IMR-90 (cell line): ENCODE measurements at regions not wholly inside any gene's neighbourhood (a gene's known extent, or its start where the extent isn't known, plus 50 kb on each side); places are given as distances from the start of the nearest gene placed in this dataset.

Experiments
- ATAC-seq: fragments of 200-7000 bp; cut with Tn5 transposase; 2 replicates; pipeline ENCODE4 v1.9.1; 2020; ENCODE audit warnings: low read depth, mild to moderate bottlenecking, moderate library complexity
- BruUV-seq: library from RNA; stranded (reverse); fragments of 400-500 nt; replicated peaks from 2 replicates; lab custom pipeline; 2021; lab: Mats Ljungman, UMichigan
- CTCF ChIA-PET: fragments of 300-600 bp; formaldehyde crosslinking; extraction: SDS; loops from one replicate; lab custom pipeline; 2021; ENCODE audit warnings: antibody characterized with exemption; lab: Yijun Ruan, JAX
- POLR2A ChIA-PET: fragments of 300-600 bp; sonication (Branson Sonifier 250); formaldehyde crosslinking; loops from one replicate; lab custom pipeline; 2022; ENCODE audit warnings: antibody characterized with exemption; ENCODE audit not compliant: unreplicated experiment; lab: Charles Lee
- DNase-seq: peaks from one replicate; pipeline ENCODE4 v3.0.0; 2013
- H2AFZ ChIP-seq: replicated peaks from 2 replicates; pipeline ENCODE3; 2013; ENCODE audit warnings: low read length, mild to moderate bottlenecking; ENCODE audit not compliant: poor library complexity
- H2AK5ac ChIP-seq: 2 replicates; pipeline ENCODE4 v1.6.1; 2013; ENCODE audit warnings: low read depth, low read length, inconsistent platforms
- H2AK9ac ChIP-seq: replicated peaks from 2 replicates; pipeline ENCODE3; 2013; ENCODE audit warnings: mild to moderate bottlenecking, low read depth, low read length, moderate library complexity; ENCODE audit not compliant: poor library complexity
- H2BK120ac ChIP-seq: 2 replicates; pipeline ENCODE4 v1.6.1; 2013; ENCODE audit warnings: low read depth, low read length, inconsistent platforms
- H2BK15ac ChIP-seq: 3 replicates; pipeline ENCODE4 v1.6.1; 2013; ENCODE audit warnings: low read depth, low read length, inconsistent platforms
- H2BK20ac ChIP-seq: 2 replicates; pipeline ENCODE4 v1.6.1; 2013; ENCODE audit warnings: low read depth, mild to moderate bottlenecking, inconsistent platforms, low read length, moderate library complexity
- H2BK5ac ChIP-seq: 2 replicates; pipeline ENCODE4 v1.6.1; 2013; ENCODE audit warnings: mild to moderate bottlenecking, low read depth, low read length, inconsistent platforms; ENCODE audit not compliant: poor library complexity, severe bottlenecking
- H3K14ac ChIP-seq: replicated peaks from 2 replicates; pipeline ENCODE4 v1.6.1; 2013; ENCODE audit warnings: low read depth, low read length, inconsistent platforms
- H3K18ac ChIP-seq: 2 replicates; pipeline ENCODE4 v1.6.1; 2013; ENCODE audit warnings: low read depth, low read length, control low read depth
- H3K23ac ChIP-seq: 2 replicates; pipeline ENCODE4 v1.6.1; 2013; ENCODE audit warnings: low read depth, low read length, inconsistent platforms
- H3K27ac ChIP-seq: 2 replicates; pipeline ENCODE4 v1.5.1; 2013; ENCODE audit warnings: mild to moderate bottlenecking, control low read depth, low read length; ENCODE audit not compliant: insufficient read depth
- H3K27me3 ChIP-seq: 2 replicates; pipeline ENCODE4 v1.6.1; 2013; ENCODE audit warnings: low read length; ENCODE audit not compliant: control insufficient read depth, insufficient read depth
- H3K36me3 ChIP-seq: 2 replicates; pipeline ENCODE4 v1.6.1; 2013; ENCODE audit warnings: low read length, mixed read lengths; ENCODE audit not compliant: control insufficient read depth, insufficient read depth
- H3K4ac ChIP-seq: 2 replicates; pipeline ENCODE4 v1.6.1; 2013; ENCODE audit warnings: low read depth, low read length, inconsistent platforms
- H3K4me1 ChIP-seq: 2 replicates; pipeline ENCODE4 v1.6.1; 2013; ENCODE audit warnings: low read length, mixed read lengths; ENCODE audit not compliant: control insufficient read depth, insufficient read depth
- H3K4me2 ChIP-seq: 2 replicates; pipeline ENCODE4 v1.6.1; 2013; ENCODE audit warnings: low read depth, mild to moderate bottlenecking, control low read depth, low read length, moderate library complexity
- H3K4me3 ChIP-seq: 2 replicates; pipeline ENCODE4 v1.5.1; 2013; ENCODE audit warnings: low read depth, mild to moderate bottlenecking, control low read depth, low read length, moderate library complexity; ENCODE audit not compliant: insufficient read depth
- H3K56ac ChIP-seq: 2 replicates; pipeline ENCODE4 v1.6.1; 2013; ENCODE audit warnings: low read length, inconsistent platforms; ENCODE audit not compliant: insufficient read depth; ENCODE audit errors: extremely low read depth
- H3K79me1 ChIP-seq, 2 experiments: 2 replicates each; pipeline ENCODE4 v1.6.1; 2013; ENCODE audit warnings: low read length in 2 of 2, inconsistent platforms in 1 of 2, low read depth in 1 of 2
- H3K9ac ChIP-seq: 2 replicates; pipeline ENCODE4 v1.6.1; 2013; ENCODE audit warnings: low read depth, low read length, control low read depth
- H3K9me1 ChIP-seq: 2 replicates; pipeline ENCODE4 v1.6.1; 2013; ENCODE audit warnings: low read length, inconsistent platforms; ENCODE audit not compliant: insufficient read depth
- H3K9me3 ChIP-seq: 2 replicates; pipeline ENCODE4 v1.6.1; 2013; ENCODE audit warnings: low read length; ENCODE audit not compliant: control insufficient read depth, insufficient read depth
- H4K20me1 ChIP-seq: 2 replicates; pipeline ENCODE4 v1.6.1; 2013; ENCODE audit warnings: low read length, inconsistent platforms; ENCODE audit not compliant: insufficient read depth
- H4K5ac ChIP-seq: 2 replicates; pipeline ENCODE4 v1.6.1; 2013; ENCODE audit warnings: mild to moderate bottlenecking, low read depth, low read length, control low read depth
- H4K8ac ChIP-seq, 2 experiments: 2 replicates each; pipeline ENCODE4 v1.6.1; 2013; ENCODE audit warnings: low read depth in 2 of 2, low read length in 2 of 2, control low read depth in 1 of 2, inconsistent platforms in 1 of 2
- H4K91ac ChIP-seq: 2 replicates; pipeline ENCODE4 v1.6.1; 2013; ENCODE audit warnings: low read depth, low read length, inconsistent platforms; ENCODE audit not compliant: insufficient read depth
- MAFK ChIP-seq: IDR thresholded peaks from 2 replicates; pipeline ENCODE4 v1.6.1; 2012; ENCODE audit warnings: low read depth, low read length, improper control_type of control experiment
- RAD21 ChIP-seq: IDR thresholded peaks from 2 replicates; pipeline ENCODE4 v1.6.1; 2012; ENCODE audit warnings: low read length, improper control_type of control experiment
- RCOR1 ChIP-seq: IDR thresholded peaks from 2 replicates; pipeline ENCODE4 v1.6.1; 2012; ENCODE audit warnings: mild to moderate bottlenecking, low read length, improper control_type of control experiment; ENCODE audit not compliant: insufficient replicate concordance
- dilution Hi-C: fragments of 300-500 bp; cut with HindIII; formaldehyde crosslinking; loops from one replicate; pipeline ENCODE4 v1.14.3; 2018; ENCODE audit warnings: low sequenced_read_pairs; ENCODE audit not compliant: unreplicated experiment
- in situ Hi-C: fragments of 300-500 bp; cut with MboI; formaldehyde crosslinking; loops from 3 replicates; pipeline ENCODE4 v1.14.3; 2019; ENCODE audit warnings: low sequenced_read_pairs, inconsistent platforms, mixed read lengths
- intact Hi-C: fragments of 100-400 bp; cut with micrococcal nuclease; formaldehyde crosslinking; loops from 2 replicates; pipeline ENCODE4 v1.10.0; 2022
- TF ChIP-seq, protein P1 (sequence below): fragments of 150-350 bp; IDR thresholded peaks from 2 replicates; pipeline ENCODE4 v1.6.1; 2017; ENCODE audit warnings: mild to moderate bottlenecking, antibody characterized with exemption, low read length, low read depth

DNA sequence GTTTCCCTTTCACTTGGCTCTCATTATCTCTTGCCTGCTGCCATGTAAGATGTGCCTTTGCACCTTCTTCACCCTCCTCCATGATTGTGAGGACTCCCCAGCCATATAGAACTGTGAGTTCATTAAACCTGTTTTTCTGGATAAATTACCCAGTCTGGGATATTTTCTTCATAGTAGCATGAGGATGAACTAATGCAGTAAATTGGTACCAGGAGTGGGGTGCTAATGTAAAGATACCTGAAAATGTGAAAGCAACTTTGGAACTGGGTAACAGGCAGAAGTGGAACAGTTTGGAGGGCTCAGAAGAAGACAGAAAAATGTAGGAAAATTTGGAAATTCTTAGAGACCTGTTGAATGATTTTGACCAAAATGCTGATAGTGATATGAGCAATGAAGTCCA, 487.4 kb downstream of the LMO7 start:
- CTCF ChIA-PET: no interaction called here
- dilution Hi-C loops: no loop called here

More for the DNA sequence above, 487.4 kb downstream of the LMO7 start:
- no peak overlapping the region for H2BK5ac ChIP-seq
- no peak overlapping the region for H2BK15ac ChIP-seq
- peaks cover 9% of the 10 kb centered on the region; the same call in 1 of the 2 replicates for H3K9me3 ChIP-seq
- in situ Hi-C loops (no loop called here), intact Hi-C loops (no loop called here)
- H2AFZ ChIP-seq: no peak overlapping the region
- no peak overlapping the region for H3K27ac ChIP-seq
- H3K79me1 ChIP-seq: no peaks in the 10 kb centered on the region
- H2BK20ac ChIP-seq: no peak overlapping the region
- ATAC-seq (no peak), DNase-seq (no peak)
- no TSS peak for BruUV-seq
- no peaks in the 10 kb centered on the region for H4K20me1 ChIP-seq
- no peak overlapping the region for H2AK9ac ChIP-seq
- no peak overlapping the region for H4K8ac ChIP-seq
- no peak overlapping the region for H3K4me3 ChIP-seq
- no peak overlapping the region for H3K4ac ChIP-seq
- no peak overlapping the region for H3K18ac ChIP-seq
- H3K4me1 ChIP-seq: no peaks in the 10 kb centered on the region
- POLR2A ChIA-PET: no interaction called here
- H3K56ac ChIP-seq: no peak overlapping the region
- no peak overlapping the region for H2BK120ac ChIP-seq
- no peak overlapping the region for H3K4me2 ChIP-seq
- H3K23ac ChIP-seq: no peak overlapping the region
- no peaks in the 10 kb centered on the region for H3K27me3 ChIP-seq
- H3K9me1 ChIP-seq: no peaks in the 10 kb centered on the region
- no peak overlapping the region for H4K91ac ChIP-seq
- TF ChIP-seq, protein P1, sequence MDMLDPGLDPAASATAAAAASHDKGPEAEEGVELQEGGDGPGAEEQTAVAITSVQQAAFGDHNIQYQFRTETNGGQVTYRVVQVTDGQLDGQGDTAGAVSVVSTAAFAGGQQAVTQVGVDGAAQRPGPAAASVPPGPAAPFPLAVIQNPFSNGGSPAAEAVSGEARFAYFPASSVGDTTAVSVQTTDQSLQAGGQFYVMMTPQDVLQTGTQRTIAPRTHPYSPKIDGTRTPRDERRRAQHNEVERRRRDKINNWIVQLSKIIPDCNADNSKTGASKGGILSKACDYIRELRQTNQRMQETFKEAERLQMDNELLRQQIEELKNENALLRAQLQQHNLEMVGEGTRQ: no peak
- no peak for TF ChIP-seq MAFK
- TF ChIP-seq RAD21: no peak
- TF ChIP-seq RCOR1: no peak
- no peak overlapping the region for H4K5ac ChIP-seq
- H2AK5ac ChIP-seq: no peak overlapping the region
- no peaks in the 10 kb centered on the region for H3K36me3 ChIP-seq
- no peak overlapping the region for H3K9ac ChIP-seq
- no peak overlapping the region for H3K14ac ChIP-seq
